ENCODE measurements at regions not wholly inside any gene's neighbourhood (a gene's known extent, or its start where the extent isn't known, plus 50 kb on each side); places are given as distances from the start of the nearest gene placed in this dataset.

DNA sequence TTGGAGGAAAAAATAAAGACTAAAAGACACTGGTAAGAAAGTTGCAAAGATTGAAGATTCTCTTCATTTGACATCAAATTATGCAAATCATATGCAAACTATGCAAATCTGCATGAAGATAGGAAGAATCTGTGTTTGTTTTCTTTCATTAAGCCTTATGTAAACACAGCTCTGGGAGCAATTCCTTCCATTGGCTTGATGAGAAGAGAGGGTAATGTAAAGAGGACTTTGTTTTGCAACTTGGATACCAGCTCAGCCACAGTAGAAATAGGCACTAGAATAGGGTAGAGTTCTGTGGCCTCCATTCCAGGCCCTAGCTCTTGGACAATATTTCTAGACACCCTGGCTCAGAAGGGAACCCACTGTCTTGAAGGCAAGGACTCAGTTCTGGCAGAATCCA, 388.4 kb upstream of the RASGEF1B start:
- DNase-seq, result no peak

DNA sequence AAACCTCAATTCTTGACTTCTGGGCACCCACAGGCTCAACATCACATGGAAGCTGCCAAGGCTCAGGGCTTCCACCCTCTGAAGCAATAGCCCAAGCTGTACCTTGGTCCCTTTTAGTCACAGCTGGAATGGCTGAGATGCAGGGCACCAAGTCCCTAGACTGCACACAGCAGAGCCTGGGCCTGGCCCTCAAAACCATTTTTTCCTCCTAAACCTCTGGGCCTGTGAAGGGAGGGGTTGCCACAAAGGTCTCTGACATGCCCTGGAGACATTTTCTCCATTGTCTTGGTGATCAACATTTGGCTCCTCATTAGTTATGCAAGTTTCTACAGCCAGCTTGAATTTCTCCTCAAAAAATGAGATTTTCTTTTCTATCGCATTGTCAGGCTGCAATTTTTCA, 382.7 kb upstream of the RASGEF1B start:
- no peak for DNase-seq

DNA sequence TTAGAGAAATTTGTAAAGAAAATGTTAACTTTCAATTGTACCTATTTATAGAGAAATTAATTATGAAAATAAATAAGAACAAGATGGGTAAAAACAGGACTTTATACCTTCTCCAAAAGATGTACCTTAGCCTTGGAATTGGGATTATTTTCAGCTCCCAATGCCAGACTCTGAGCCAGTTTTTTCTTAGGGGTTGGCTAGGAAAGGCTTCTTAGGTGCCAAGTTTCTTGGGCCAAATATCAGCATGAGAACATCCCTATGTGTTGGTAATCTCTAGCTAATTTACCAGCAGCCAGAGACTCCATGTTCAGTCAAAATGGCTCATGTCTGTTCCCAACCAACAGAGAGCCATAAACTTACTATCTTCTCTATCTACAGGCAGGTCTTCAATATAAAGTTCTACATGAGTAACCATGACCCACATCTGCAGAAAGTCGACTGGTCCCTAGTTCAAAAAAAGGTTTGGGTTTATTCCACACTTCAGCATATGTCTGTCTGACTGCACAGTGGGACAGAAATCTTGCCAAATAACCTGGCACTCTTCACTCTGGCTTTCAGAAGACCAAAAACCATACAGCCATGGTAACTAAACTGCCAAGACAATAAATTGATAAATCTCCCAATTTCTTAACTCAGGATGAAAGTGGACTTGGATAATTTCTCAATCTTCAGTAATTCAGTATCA, 380.5 kb upstream of the RASGEF1B start:
- no peak for DNase-seq

DNA sequence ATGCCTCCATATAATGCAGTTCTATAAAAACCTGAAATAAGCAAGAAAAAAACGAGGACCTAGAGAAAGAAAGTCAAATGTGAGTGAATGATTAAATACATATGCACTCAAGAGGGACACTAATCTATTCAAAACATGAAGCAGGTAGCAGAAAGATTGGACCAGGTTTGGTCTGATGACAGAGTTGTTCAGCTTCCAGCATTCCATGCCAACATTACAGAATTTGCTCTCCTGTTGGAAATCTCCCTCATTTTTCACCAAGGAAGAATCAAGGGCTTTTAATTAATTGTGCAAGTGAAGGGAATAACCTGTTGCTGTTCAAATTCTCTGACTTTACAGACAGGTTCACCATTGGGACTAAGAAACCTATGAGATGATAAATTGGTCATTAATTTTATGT, 379.0 kb upstream of the RASGEF1B start:
- DNase-seq, result no peak

DNA sequence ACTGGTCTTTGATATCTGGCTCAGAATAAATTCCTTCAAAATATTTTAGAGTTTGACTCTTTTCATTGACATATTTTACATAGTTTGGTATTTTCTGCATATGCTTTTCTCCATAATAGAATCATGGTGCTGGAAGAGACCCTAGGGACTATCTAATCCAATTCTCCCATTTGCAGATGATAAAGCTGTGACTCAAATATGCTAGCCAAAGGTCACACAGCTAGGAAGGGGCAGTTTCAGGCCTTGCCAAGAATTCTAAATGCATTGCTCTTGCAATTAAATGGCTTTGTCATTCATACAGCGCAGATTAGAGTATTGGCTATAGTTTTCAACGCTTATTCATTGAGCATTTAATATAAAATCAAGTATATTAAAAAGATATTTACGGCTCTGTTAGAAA, 374.1 kb upstream of the RASGEF1B start:
- no peak for DNase-seq

DNA sequence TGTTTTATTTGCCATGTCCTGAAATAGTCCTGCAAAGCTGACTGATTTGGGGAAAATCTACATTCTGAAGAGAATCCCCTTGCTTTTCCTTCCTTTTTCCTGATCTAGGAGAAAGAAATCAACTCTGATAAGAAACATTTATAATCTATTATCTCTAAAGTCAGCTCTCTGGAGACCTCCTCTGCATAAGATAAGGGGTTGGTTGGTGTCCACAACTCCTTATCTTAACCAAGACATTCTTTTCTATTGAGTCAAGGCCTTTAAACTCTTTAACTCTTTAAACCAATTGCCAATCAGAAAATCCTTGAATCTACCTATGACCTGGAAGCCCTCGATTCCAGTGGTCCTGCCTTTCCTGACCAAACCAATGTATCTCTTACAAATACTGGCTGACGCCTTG, 373.6 kb upstream of the RASGEF1B start:
- DNase-seq, result no peak

DNA sequence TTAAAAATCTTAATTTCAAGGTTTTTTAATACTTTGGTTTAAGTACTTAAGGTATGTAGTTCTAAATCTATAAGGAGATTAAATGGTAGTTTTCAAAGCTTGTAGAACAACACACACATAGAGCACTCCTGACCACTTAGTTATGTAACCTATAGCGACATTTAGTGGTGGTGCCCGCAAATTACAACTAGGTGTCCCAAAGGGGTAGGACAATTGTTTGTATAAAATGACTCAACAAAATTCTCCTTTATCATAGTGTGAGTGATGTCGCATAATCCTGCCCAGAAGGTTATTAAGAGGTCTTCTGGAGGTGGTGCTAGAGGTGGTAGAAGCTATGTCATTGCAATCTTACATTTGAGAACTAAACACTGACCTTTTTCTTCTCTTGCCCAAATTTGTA, 373.0 kb upstream of the RASGEF1B start:
- DNase-seq, result peak; percentile 26 to 66

DNA sequence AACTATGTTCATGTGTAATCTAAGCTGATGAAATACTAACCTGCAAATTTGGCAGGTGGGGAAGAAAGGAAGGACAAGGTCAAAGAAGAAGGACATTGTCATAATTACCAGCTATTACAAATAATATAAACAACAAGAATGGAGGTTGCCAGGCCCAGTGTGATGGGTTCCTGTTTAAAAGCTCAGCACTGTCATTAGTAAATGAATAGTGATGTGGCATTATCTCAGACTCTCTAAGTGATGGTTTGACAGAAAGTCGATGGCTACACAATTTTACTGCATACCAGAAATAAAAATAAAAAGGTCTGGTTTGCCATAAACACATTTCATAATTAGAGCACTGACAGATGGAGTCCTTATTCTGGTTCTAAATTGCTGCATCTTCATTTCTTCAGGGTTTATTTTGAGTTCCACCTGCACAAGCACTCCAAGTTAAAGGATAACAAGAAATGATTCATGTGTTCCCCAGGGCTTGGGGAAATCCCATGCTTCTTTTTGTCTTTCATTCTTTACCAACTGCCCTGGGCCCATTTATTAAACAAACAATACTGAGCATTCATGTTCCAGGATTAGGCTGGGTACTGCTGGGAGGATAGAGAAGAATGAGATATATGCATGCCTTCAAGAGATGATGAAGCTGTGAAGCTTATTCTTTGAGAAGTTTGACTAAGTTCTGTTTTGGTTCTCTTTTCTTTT, 367.8 kb upstream of the RASGEF1B start:
- DNase-seq, result peak; percentile 95 to 97

DNA sequence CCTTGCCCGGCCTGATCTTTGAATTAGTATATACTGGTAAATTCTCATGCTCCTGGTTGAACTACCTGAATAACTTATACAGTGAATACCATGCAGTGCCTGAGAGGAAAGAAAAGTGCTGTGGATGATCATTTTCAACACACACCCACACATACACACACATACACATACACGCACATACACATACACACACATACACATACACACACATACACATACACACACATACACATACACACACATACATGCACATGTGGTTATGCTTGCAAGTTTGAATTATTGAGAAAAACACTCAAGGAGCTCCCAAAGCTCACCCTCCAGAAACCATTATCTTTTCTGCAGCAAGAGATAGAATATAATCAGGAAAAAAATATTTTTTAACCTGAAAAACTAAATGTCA, 366.9 kb upstream of the RASGEF1B start:
- no peak for DNase-seq

DNA sequence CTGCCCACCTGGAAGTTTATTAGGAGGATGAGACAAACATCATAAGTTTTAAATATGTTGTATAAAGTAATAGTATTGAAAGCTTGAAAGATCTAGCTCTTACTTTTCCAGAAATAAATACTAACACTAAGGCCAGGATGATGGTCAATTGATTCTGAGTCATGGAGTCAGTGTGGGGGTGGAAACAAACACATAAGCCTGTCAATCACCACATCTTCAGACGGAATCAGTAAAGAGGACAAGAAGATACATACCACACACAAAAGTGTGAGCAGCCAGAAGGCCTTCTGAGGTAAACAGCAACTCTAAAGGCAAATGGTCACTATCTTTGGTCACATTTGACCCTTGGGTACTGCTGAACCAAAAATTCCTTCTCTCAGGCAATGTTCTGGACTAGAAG, 365.0 kb upstream of the RASGEF1B start:
- DNase-seq, result no peak

DNA sequence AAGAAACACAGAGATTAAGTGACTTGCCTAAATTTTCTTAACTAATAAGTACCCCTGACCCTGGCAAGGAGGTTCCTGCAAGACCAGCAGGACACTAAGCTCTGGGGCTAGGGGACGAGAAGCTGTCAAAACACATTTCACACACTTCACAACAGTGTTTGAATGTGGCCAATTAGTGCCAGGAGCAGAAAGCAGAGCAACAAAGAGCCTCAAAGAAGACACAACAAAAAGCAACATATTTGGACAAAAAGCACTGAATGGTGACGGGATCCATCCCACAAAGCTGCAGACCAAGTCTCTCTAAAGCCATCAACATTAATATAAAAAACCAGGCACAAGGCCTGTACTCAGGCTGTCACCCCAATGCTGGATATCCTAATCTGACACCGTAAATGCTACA, 361.9 kb upstream of the RASGEF1B start:
- DNase-seq, result no peak

DNA sequence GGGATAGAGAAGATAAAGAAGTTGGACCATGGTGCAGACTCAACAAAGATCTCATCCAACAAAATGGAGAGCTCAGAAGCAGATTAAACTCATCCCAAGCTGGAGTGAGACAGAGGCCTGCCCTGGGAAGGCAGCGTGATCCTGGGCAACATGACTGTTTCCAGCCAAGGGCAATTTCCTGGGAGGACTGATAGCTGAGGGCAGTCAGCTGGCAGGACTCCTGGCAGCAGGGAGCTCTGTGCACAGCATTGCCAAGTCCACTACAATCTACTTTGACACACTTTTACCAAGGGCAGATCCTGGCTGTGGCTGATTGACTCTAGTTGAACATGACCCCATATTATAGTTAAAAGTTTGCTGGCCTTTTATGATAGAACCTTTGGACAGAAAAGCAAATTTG, 357.3 kb upstream of the RASGEF1B start:
- DNase-seq, result no peak

DNA sequence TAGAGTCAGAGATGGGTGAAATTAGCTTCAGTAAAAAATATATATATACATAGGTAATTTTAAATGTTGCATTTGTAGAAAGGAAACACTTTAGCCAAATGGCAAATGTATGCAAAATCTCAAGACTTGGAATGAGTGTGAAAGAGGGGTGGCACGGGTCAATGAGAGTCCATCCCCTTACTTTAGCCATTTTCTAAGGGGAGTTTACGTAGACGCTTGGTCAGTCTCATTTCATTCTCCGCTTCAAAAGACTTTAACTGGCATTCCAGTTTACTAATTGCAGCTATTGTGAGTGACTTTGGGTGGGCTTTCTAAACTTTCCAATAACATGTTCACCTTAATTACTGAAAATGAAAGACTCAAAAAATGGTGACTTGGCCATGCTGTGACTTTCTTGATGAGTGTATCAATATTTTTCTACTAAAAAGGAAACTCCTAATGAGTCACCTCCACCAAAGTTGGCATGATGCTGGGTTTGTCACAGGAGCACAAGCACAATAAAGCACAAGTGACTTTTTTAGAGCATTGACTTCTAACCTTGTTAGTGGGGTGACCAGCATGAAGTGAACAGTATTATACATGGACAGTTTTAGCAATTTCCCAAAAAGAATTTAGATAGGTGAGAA, 356.0 kb upstream of the RASGEF1B start:
- DNase-seq, result no peak

DNA sequence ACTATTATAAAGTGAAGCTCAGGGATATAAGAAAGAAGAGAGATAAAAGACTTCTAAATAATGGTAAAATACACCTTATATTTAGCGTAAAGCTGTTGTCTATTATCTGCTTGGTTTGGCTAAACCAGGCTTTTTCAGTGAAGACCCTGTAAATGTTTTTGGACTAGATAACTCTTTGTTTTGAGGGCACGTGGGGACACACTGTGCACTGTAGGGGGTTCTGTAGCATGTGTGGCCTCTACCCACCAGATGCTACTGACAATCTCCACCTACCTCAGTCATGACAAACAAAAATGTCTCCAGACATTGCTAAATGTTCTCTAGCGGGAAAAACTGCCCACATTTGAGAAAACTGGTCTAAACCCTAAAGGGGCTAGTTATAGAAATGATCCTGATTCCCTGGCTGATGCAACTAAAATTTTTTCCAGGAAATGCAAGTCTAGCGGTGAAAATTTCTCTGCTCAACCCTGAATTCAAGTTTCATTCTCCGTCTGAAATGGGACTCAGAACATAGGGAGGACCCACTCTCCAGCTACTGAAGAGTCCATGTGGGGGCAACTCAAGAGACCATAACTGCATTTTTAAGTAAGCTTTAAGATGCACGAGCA, 355.2 kb upstream of the RASGEF1B start:
- no peak for DNase-seq

DNA sequence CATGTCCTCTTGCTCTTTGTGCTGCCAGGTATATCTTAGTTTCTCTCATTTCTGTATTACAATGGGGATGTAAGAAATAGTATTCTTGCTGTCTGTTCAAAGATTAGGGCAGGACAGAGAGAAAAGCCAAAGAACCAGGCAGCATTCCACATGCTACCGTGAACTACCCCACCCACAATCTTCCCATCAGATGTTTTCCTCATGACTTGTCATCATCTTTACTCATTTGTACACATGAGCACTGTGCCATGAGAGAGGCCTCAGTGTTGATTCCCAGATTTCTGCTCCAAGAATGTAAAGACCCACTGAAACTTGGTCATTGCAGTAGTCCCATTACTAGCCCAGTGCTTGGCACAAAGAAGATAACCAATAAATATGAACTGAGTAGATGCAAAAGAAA, 354.6 kb upstream of the RASGEF1B start:
- DNase-seq, result no peak

DNA sequence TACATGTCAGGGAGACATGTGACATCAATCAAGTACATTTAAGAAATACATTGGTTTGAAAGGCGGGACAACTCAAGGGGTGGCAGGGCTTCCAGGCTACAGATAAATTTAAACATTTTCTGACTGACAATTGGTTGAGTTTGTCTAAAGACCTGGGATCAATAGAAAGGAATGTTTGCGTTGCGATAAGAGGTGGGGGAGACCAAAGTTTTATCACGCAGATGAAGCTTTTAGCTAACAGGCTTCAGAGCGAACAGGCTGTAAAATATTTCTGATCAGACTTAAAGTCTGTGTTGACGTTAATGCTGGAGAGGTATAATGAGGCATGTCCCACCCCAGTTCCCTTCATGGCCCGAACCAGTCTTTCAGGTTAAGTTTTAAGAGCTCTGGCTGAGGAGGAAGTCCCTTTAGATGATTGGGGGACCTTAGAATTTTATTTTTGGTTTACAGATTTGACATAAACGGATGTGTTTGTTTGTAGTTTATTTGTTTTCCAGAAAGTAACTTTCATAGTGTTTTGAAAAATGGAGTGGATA, 346.7 kb upstream of the RASGEF1B start:
- DNase-seq, result no peak

DNA sequence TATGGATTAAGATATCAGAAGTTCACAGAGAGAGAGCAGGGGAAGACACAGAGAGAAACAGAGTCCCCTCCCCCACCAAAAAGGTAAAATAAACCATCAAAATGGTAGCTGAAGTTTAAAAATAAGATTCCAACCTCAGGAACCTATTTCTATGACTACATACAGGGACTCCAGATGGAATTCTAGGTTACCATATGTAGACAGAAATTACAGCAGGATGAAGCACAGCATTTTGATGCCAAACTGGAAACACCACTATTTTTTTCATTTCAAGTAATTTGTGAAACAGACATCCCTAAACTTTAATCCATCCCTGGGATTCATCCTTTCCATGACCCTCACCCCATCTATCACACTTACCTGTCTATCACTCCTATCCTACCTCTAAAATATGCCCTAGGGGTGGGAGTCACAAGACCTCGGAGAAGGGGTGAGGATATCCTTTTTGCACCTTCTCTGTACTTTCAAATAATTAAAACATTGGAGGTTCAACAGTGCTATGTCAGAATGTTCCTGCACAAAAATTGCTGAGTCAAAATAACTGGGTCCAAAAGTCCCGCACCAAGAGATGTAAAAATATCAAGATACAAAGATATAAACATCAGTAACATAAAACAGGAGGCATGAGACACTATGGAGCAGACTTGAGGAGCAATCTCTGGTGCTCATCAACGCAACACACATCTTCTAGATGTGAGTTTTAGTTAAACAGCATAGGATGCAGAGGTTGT, 344.5 kb upstream of the RASGEF1B start:
- DNase-seq, result no peak

DNA sequence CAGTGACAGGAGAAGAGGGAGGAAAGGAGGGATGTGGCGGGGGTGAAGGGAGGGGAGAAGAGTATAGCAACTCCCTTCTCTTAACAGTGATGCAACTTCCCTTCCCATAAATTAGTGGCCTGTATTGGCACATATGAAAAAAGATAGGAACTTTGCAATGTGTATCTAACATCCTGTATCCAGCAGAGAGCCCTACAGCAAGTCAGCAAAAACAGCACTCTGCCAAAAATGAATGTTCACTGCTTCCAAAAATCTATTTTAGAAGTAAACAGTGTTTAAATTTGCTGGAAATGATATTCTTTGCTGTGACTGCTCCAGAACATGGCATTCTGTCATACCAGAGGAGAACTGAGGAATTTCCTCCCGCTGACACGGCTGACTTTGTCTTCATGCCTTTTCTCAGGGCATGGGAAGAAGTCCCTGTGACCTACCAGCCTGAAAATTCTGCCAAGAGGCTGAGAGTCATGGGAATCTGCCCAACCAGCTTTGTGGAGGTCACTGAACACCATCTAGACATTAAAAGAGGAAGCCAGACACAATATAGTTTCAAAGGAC, 343.4 kb upstream of the RASGEF1B start:
- no peak for DNase-seq

DNA sequence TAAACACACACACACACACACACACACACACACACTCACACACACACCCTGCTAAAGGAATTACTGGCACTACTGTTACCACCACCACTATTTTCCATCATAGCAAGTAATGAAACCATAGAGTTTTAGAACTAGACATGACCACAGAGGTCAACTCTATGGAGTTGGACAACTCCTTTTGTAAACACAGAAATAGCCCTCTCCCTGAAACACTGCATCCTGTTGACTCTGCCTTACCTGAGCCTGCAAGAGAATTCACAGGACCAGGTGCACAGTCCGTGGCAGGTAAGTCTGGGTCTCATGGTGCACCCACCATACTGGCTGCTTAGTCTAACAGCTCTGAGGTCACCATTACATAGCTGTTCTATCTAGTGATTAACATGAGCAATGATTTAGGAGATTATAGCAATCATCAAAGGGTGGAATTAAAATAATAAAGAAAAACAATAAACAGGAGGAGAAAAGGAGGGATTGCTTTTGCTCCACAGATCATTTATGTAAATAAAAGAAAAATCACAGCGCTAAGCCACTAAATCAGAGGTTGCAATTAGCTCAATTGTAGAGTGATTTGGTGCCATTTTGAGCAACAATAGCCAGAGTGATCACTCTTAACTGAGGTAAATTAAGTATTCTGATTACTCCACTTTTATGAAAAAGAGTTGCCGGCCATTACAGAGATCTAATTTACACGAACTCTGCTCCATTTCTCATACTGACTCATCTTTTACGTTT, 340.0 kb upstream of the RASGEF1B start:
- peak in 1 of 2 experiments; percentile 66 for DNase-seq

DNA sequence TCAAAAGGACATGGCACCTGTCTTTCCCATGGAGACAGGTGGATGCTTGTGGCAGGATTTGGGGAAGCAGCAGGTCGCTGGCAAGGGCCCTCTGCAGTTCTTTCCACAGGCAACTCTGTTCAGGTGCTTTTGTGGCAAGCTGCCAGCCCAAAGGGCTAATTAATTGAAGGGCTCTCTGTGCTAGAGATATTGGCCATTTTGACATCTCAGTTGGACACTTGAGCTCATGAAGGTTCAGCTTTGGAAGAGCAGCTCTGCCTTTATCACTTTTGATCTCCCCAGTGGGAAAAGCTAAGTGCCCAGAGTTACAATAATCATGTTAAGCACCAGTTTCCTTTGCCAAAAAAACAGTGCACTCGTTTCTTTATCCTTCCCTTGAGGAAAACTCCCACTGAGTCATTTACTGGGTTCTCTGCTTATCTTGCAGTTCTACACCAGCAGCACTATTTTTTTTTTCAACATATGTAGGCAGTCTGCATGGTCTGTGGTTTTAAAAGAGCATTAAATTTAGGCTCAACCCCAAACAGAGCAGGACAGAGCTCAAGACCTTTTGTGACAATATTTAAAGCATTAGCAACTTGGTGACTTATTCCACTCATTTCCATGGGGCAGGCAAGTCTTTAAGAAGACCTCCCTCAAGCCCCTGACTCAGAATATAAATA, 336.4 kb upstream of the RASGEF1B start:
- peak; percentile 88 to 90 for DNase-seq

DNA sequence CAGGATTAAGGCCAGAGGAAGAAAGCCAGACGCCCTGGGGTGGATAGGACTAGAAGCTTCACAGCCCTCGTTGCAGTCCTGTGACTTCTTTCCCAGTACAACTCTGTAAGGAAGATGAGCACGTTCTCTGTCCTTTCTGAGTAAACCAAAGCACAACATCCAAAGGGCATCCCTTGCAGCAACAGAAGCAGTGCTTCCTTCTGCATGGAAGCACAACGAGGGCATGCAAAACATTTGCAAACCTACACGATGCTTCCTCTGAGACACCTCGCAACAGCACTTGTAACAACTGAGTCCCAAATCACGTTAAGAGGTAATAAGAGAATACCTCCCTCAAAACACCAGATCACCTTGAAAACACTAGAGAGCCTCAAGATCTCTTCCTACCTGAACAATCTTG, 335.7 kb upstream of the RASGEF1B start:
- DNase-seq, result peak in 1 of 2 experiments; percentile 23

All from NCI-H1930 (cell line).